Left renal pelvis (tissue), 4 donors: ENCODE measurements at regions not wholly inside any gene's neighbourhood (a gene's known extent, or its start where the extent isn't known, plus 50 kb on each side); places are given as distances from the start of the nearest gene placed in this dataset.

Experiments
- DNase-seq, 4 donors: peaks; one replicate each; pipeline ENCODE4 v3.0.0-alpha.2; 2013; ENCODE audit warnings: low read depth in 4 of 4, low spot score in 3 of 4

GRCh38 chr2:106041150-106041549, 153.0 kb downstream of the UXS1 start:
- no peak for DNase-seq

- no peak for DNase-seq
These were observed 154.3 kb downstream of the UXS1 start for GRCh38 chr2:106039634-106040315.

- no peak for DNase-seq
These were observed 155.3 kb downstream of the UXS1 start for GRCh38 chr2:106038601-106039375.

- DNase-seq, result no peak
These were observed 156.2 kb downstream of the UXS1 start for GRCh38 chr2:106037932-106038331.

GRCh38 chr2:106037262-106037661, 156.8 kb downstream of the UXS1 start:
- no peak for DNase-seq

GRCh38 chr2:106034325-106034724, 159.8 kb downstream of the UXS1 start:
- no peak for DNase-seq

- DNase-seq, result no peak
These were observed 161.4 kb downstream of the UXS1 start for GRCh38 chr2:106032676-106033075.

GRCh38 chr2:106030287-106031268, 163.5 kb downstream of the UXS1 start:
- DNase-seq, result peak; percentile 27 to 51 (median 48)

GRCh38 chr2:106028192-106028591, 165.9 kb downstream of the UXS1 start:
- DNase-seq, result no peak

GRCh38 chr2:106026271-106027190, 167.6 kb downstream of the UXS1 start:
- no peak for DNase-seq

GRCh38 chr2:106025796-106026195, 168.3 kb downstream of the UXS1 start:
- DNase-seq, result no peak

GRCh38 chr2:106021662-106022028, 172.5 kb downstream of the UXS1 start:
- DNase-seq, result no peak

GRCh38 chr2:106020821-106021661, 173.1 kb downstream of the UXS1 start:
- DNase-seq, result no peak

GRCh38 chr2:106020032-106020431, 174.1 kb downstream of the UXS1 start:
- DNase-seq, result no peak

- no peak for DNase-seq
These were observed 176.0 kb downstream of the UXS1 start for GRCh38 chr2:106018141-106018540.

- DNase-seq, result no peak
These were observed 181.3 kb downstream of the UXS1 start for GRCh38 chr2:106012591-106013347.

GRCh38 chr2:106012001-106012590, 182.0 kb downstream of the UXS1 start:
- no peak for DNase-seq

GRCh38 chr2:106011380-106011779, 182.7 kb downstream of the UXS1 start:
- DNase-seq, result no peak
